ENCODE measurements at regions not wholly inside any gene's neighbourhood (a gene's known extent, or its start where the extent isn't known, plus 50 kb on each side); places are given as distances from the start of the nearest gene placed in this dataset.

DNA sequence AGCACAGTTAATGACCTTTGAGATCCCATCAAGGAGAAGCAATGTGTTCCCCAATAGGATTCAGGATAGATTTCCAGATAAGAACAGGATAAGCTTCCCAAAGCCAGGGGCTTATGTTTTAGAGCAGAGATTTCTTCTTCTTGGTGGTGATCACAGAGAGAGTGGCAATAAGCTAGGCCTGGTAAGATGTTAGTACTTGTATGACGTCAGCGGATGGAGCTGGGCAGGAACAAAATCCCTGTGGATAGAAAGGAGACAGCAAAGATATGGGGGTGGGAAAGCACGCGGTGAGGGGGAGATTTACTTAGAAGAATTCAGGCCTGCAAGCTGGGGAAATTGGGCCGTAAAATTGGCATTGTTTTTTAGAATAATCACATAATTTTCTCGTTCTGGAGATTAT is 323.0 kb downstream of the MTX2 start:
- TF ChIP-seq, protein P1, sequence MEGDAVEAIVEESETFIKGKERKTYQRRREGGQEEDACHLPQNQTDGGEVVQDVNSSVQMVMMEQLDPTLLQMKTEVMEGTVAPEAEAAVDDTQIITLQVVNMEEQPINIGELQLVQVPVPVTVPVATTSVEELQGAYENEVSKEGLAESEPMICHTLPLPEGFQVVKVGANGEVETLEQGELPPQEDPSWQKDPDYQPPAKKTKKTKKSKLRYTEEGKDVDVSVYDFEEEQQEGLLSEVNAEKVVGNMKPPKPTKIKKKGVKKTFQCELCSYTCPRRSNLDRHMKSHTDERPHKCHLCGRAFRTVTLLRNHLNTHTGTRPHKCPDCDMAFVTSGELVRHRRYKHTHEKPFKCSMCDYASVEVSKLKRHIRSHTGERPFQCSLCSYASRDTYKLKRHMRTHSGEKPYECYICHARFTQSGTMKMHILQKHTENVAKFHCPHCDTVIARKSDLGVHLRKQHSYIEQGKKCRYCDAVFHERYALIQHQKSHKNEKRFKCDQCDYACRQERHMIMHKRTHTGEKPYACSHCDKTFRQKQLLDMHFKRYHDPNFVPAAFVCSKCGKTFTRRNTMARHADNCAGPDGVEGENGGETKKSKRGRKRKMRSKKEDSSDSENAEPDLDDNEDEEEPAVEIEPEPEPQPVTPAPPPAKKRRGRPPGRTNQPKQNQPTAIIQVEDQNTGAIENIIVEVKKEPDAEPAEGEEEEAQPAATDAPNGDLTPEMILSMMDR (IDR thresholded peaks at IDR 0.05) = no peak
- no peak for TF ChIP-seq POLR2A (IDR thresholded peaks at IDR 0.05)

Measured in stomach (tissue), 4 donors.